ENCODE measurements at regions not wholly inside any gene's neighbourhood (a gene's known extent, or its start where the extent isn't known, plus 50 kb on each side); places are given as distances from the start of the nearest gene placed in this dataset.

DNA sequence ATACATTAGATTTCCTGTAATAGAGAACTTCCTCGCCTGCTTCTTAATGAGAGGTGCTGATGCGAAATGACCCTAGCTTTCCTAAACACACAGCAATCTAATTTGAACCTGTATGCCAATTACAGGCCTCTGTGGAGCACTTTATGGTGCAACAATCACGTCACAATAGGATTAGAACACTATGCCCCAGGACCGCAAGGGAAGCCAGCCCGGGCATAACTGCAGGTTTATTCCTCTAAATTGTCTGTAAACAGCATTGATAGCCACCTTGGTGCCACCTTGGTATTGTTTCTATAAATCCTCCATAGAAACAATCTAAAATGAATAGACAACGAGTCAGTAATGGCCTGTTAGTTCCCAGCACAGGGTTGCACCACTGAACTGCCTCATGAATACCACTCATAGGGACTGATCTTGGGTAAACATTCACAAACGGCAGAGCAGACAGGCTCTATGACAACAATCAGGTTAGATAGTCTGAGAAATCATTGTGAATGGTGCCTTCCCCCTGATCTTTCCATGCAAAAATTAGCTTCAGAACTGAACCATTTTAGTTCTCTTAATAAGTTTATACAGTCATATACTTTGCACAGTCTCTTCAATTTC is 182.5 kb upstream of the OBI1 start:
- Histone ChIP-seq H3K36me3 (ENCODE audit: control insufficient read depth in 2 of 2, insufficient read depth in 1 of 2, low read length in 2 of 2) (no peaks in the 10 kb centered on the region), H3K9me3 (ENCODE audit: control insufficient read depth, insufficient read depth, low read depth, low read length) (no peaks in the 10 kb centered on the region), H3K4me1 (ENCODE audit: control insufficient read depth, insufficient read depth, low read length) (no peaks in the 10 kb centered on the region), H3K4me3 (ENCODE audit: low read depth, low read length) (no peak overlapping the region), H3K27ac (ENCODE audit: extremely low read depth, low read depth, low read length) (no peak overlapping the region)
- ChIA-PET POLR2A (no interaction called here), CTCF (no interaction called here)
- TF ChIP-seq ZFP41 (tag by site-specific recombination; IDR thresholded peaks at IDR 0.05; ENCODE audit: borderline replicate concordance) (no peak), ZFP3 (tag by site-specific recombination; IDR thresholded peaks at IDR 0.05; ENCODE audit: low read depth) (no peak), SCRT2 (tag by site-specific recombination; IDR thresholded peaks at IDR 0.05) (no peak), ZBTB6 (tag by site-specific recombination; IDR thresholded peaks at IDR 0.05) (no peak), ZNF2 (tag by site-specific recombination; IDR thresholded peaks at IDR 0.05) (no peak)

DNA sequence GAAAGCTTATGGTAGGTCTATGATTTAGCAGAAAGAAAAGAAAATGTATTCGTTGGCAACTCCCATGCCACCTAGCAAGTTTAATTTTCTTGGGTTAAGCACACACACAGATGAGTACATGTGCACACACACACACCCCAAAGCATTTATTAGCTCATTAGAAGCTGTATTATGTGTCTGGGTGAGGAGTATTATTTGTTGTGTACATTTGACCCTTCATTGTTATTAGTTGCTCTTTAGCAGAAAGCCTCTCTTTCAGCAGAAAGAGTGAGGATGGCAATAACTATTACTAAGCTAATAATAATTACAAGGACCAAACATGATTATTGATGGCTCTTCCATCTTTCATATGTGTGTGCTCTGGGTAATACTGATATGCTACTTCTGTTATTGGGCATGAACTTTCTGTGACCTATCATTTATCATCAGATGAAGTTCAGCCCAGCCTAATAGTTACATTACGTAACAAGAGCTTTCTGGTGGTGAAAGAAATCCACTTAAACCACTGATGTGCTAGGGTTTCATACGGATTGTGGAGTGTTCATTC is 177.4 kb upstream of the OBI1 start:
- no peaks in the 10 kb centered on the region for H3K4me1 ChIP-seq (ENCODE audit: control insufficient read depth, insufficient read depth, low read length)
- POLR2A ChIA-PET: no interaction called here
- no peak overlapping the region for H3K27ac ChIP-seq (ENCODE audit: extremely low read depth, low read depth, low read length)
- TF ChIP-seq ZNF654 (tag by site-specific recombination; IDR thresholded peaks at IDR 0.05; ENCODE audit: low read depth) (no peak), ZNF639 (tag by site-specific recombination; IDR thresholded peaks at IDR 0.05) (no peak), ZNF214 (tag by site-specific recombination; IDR thresholded peaks at IDR 0.05; ENCODE audit: borderline replicate concordance) (no peak), ZNF785 (tag by site-specific recombination; IDR thresholded peaks at IDR 0.05) (no peak), ZFP41 (tag by site-specific recombination; IDR thresholded peaks at IDR 0.05; ENCODE audit: borderline replicate concordance) (no peak), GLIS2 (tag by site-specific recombination; IDR thresholded peaks at IDR 0.05) (no peak), ZNF548 (tag by site-specific recombination; IDR thresholded peaks at IDR 0.05) (no peak)
- TF ChIP-seq, protein P1, sequence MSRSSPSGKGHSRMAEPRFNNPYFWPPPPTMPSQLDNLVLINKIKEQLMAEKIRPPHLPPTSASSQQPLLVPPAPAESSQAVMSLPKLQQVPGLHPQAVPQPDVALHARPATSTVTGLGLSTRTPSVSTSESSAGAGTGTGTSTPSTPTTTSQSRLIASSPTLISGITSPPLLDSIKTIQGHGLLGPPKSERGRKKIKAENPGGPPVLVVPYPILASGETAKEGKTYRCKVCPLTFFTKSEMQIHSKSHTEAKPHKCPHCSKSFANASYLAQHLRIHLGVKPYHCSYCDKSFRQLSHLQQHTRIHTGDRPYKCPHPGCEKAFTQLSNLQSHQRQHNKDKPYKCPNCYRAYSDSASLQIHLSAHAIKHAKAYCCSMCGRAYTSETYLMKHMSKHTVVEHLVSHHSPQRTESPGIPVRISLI (tag by site-specific recombination; IDR thresholded peaks at IDR 0.05): no peak
- no peaks in the 10 kb centered on the region for H3K36me3 ChIP-seq (ENCODE audit: control insufficient read depth in 2 of 2, insufficient read depth in 1 of 2, low read length in 2 of 2)
- H3K9me3 ChIP-seq (ENCODE audit: control insufficient read depth, insufficient read depth, low read depth, low read length): no peaks in the 10 kb centered on the region
- CTCF ChIA-PET: no interaction called here
- no peak overlapping the region for H3K4me3 ChIP-seq (ENCODE audit: low read depth, low read length)

- no peaks in the 10 kb centered on the region for H3K4me1 ChIP-seq (ENCODE audit: control insufficient read depth, insufficient read depth, low read length)
- H3K36me3 ChIP-seq (ENCODE audit: control insufficient read depth in 2 of 2, insufficient read depth in 1 of 2, low read length in 2 of 2): no peaks in the 10 kb centered on the region
- ChIA-PET POLR2A (no interaction called here), CTCF (no interaction called here)
- H3K4me3 ChIP-seq (ENCODE audit: low read depth, low read length): no peak overlapping the region
- TF ChIP-seq ZNF354C (tag by site-specific recombination; IDR thresholded peaks at IDR 0.05; ENCODE audit: borderline replicate concordance, low read depth): no peak
- TF ChIP-seq ZNF571 (tag by site-specific recombination; IDR thresholded peaks at IDR 0.05): no peak
- TF ChIP-seq, protein P2, sequence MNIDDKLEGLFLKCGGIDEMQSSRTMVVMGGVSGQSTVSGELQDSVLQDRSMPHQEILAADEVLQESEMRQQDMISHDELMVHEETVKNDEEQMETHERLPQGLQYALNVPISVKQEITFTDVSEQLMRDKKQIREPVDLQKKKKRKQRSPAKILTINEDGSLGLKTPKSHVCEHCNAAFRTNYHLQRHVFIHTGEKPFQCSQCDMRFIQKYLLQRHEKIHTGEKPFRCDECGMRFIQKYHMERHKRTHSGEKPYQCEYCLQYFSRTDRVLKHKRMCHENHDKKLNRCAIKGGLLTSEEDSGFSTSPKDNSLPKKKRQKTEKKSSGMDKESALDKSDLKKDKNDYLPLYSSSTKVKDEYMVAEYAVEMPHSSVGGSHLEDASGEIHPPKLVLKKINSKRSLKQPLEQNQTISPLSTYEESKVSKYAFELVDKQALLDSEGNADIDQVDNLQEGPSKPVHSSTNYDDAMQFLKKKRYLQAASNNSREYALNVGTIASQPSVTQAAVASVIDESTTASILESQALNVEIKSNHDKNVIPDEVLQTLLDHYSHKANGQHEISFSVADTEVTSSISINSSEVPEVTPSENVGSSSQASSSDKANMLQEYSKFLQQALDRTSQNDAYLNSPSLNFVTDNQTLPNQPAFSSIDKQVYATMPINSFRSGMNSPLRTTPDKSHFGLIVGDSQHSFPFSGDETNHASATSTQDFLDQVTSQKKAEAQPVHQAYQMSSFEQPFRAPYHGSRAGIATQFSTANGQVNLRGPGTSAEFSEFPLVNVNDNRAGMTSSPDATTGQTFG (tag by site-specific recombination; IDR thresholded peaks at IDR 0.05; ENCODE audit: borderline replicate concordance): no peak
- H3K9me3 ChIP-seq (ENCODE audit: control insufficient read depth, insufficient read depth, low read depth, low read length): no peaks in the 10 kb centered on the region
- H3K27ac ChIP-seq (ENCODE audit: extremely low read depth, low read depth, low read length): no peak overlapping the region
Observed at GRCh38 chr13:78832461-78832860, 173.5 kb upstream of the OBI1 start.
